SK-N-SH (cell line): ENCODE measurements at regions not wholly inside any gene's neighbourhood (a gene's known extent, or its start where the extent isn't known, plus 50 kb on each side); places are given as distances from the start of the nearest gene placed in this dataset.

ENCODE experiments used
- CTCF ChIA-PET: fragments of 300-600, 350-600 bp; formaldehyde crosslinking; extraction: SDS; loops from one replicate; lab custom pipeline; 2021; lab: Yijun Ruan, JAX
- POLR2A ChIA-PET: fragments of 350-600 bp; sonication (Branson Sonifier 250); formaldehyde crosslinking; extraction: SDS; loops from one replicate; lab custom pipeline; 2020; ENCODE audit warnings: antibody characterized with exemption, inconsistent platforms; lab: Yijun Ruan, JAX
- DNase-seq: peaks from one replicate; pipeline ENCODE4 v3.0.0; 2012
- H2AFZ ChIP-seq: fragments of 200-600 bp; sonication (generic); 2 replicates; pipeline ENCODE4 v1.8.1; 2016; ENCODE audit warnings: antibody characterized with exemption, mild to moderate bottlenecking, low read depth
- H3F3A ChIP-seq: fragments of 200-600 bp; sonication (generic); replicated peaks from 2 replicates; pipeline ENCODE3; 2016; ENCODE audit warnings: antibody characterized with exemption, mild to moderate bottlenecking; ENCODE audit not compliant: insufficient read depth
- H3K27ac ChIP-seq, 2 experiments: fragments of 200-500 bp in 1 of 2; fragments of 200-600 bp in 1 of 2; sonication (Bioruptor generic) in 1 of 2; sonication (generic), shearing (Covaris generic) in 1 of 2; 2 replicates each; pipeline versions ENCODE4 v1.5.1 to v1.6.1; 2014 to 2016; ENCODE audit warnings: low read depth in 2 of 2, inconsistent platforms in 1 of 2, low read length in 1 of 2, mild to moderate bottlenecking in 1 of 2, mixed read lengths in 1 of 2
- H3K27me3 ChIP-seq: fragments of 200-600 bp; sonication (generic), shearing (Covaris generic); 2 replicates; pipeline ENCODE4 v1.6.1; 2016; ENCODE audit warnings: mixed run types; ENCODE audit not compliant: insufficient read depth
- H3K36me3 ChIP-seq, 2 experiments: fragments of 200-500 bp in 1 of 2; fragments of 200-600 bp in 1 of 2; sonication (Bioruptor generic) in 1 of 2; sonication (generic) in 1 of 2; replicated peaks in 1 of 2; 2 replicates each; pipeline versions ENCODE3 to v1.5.1; 2014 to 2016; ENCODE audit warnings: low read length in 1 of 2, mild to moderate bottlenecking in 1 of 2; ENCODE audit not compliant: insufficient read depth in 2 of 2, control insufficient read depth in 1 of 2
- H3K4me1 ChIP-seq, 2 experiments: fragments of 200-500 bp in 1 of 2; fragments of 200-600 bp in 1 of 2; sonication (Bioruptor generic) in 1 of 2; sonication (generic), shearing (Covaris generic) in 1 of 2; 2 replicates each; pipeline versions ENCODE4 v1.5.1 to v1.6.1; 2014 to 2016; ENCODE audit warnings: low read depth in 1 of 2, low read length in 1 of 2, mixed run types in 1 of 2; ENCODE audit not compliant: insufficient read depth in 2 of 2, control insufficient read depth in 1 of 2
- H3K4me2 ChIP-seq: fragments of 200-600 bp; sonication (generic), shearing (Covaris generic); 2 replicates; pipeline ENCODE4 v1.6.1; 2017; ENCODE audit warnings: mixed run types
- H3K4me3 ChIP-seq, 2 experiments: fragments of 200-500 bp in 1 of 2; fragments of 200-600 bp in 1 of 2; sonication (Bioruptor generic) in 1 of 2; sonication (generic), shearing (Covaris generic) in 1 of 2; 2 replicates each; pipeline versions ENCODE4 v1.5.1 to v1.8.1; 2014 to 2016; ENCODE audit warnings: low read depth in 2 of 2, inconsistent platforms in 1 of 2, low read length in 1 of 2, mild to moderate bottlenecking in 1 of 2, mixed read lengths in 1 of 2, moderate library complexity in 1 of 2
- H3K79me2 ChIP-seq: fragments of 200-600 bp; sonication (generic); 2 replicates; pipeline ENCODE4 v1.8.1; 2017; ENCODE audit warnings: mild to moderate bottlenecking; ENCODE audit not compliant: insufficient read depth
- H3K9ac ChIP-seq: fragments of 200-600 bp; sonication (generic); 2 replicates; pipeline ENCODE4 v1.6.1; 2017; ENCODE audit warnings: mixed run types
- H3K9me2 ChIP-seq: fragments of 200-600 bp; sonication (generic); 2 replicates; pipeline ENCODE4 v1.6.1; 2017; ENCODE audit warnings: mixed run types
- H3K9me3 ChIP-seq: fragments of 200-600 bp; sonication (generic); 2 replicates; pipeline ENCODE4 v1.6.1; 2017; ENCODE audit warnings: mixed run types, mild to moderate bottlenecking, moderate library complexity
- H4K20me1 ChIP-seq: fragments of 200-600 bp; sonication (generic); 2 replicates; pipeline ENCODE4 v1.6.1; 2017; ENCODE audit warnings: mild to moderate bottlenecking, mixed run types; ENCODE audit not compliant: insufficient read depth
- CHD2 ChIP-seq: fragments of 150-350 bp; IDR thresholded peaks from 2 replicates; pipeline ENCODE4 v1.6.1; 2018; ENCODE audit warnings: low read length; ENCODE audit not compliant: partially characterized antibody
- EP300 ChIP-seq, 2 experiments: IDR thresholded peaks; 2 replicates each; pipeline versions ENCODE4 v1.4.0 to v1.6.1; 2012; ENCODE audit warnings: borderline replicate concordance in 1 of 2, low read depth in 1 of 2, low read length in 1 of 2
- EZH2phosphoT487 ChIP-seq: fragments of 200-600 bp; sonication (generic); IDR thresholded peaks from 2 replicates; pipeline ENCODE4 v1.6.1; 2017; ENCODE audit warnings: low read depth, mixed run types, mild to moderate bottlenecking, antibody characterized with exemption, moderate library complexity, borderline replicate concordance
- FOXM1 ChIP-seq: IDR thresholded peaks from 2 replicates; pipeline ENCODE4 v1.4.0; 2012; ENCODE audit warnings: low read depth, mild to moderate bottlenecking
- GABPA ChIP-seq: IDR thresholded peaks from 2 replicates; pipeline ENCODE4 v1.4.0; 2012; ENCODE audit warnings: low read depth, mild to moderate bottlenecking
- GATA2 ChIP-seq: sonication (generic); formaldehyde crosslinking; IDR thresholded peaks from 2 replicates; pipeline ENCODE4 v1.5.0; 2020; ENCODE audit warnings: mild to moderate bottlenecking, missing genetic modification reagents
- JUND ChIP-seq: IDR thresholded peaks from 2 replicates; pipeline ENCODE4 v1.4.0; 2012
- NRF1 ChIP-seq: IDR thresholded peaks from 2 replicates; pipeline ENCODE4 v1.6.1; 2012; ENCODE audit warnings: low read depth, mild to moderate bottlenecking, low read length
- POLR2AphosphoS5 ChIP-seq: IDR thresholded peaks from 2 replicates; pipeline ENCODE4 v1.6.1; 2012; ENCODE audit warnings: low read depth, low read length
- RAD21 ChIP-seq: IDR thresholded peaks from 2 replicates; pipeline ENCODE4 v1.6.1; 2012; ENCODE audit warnings: mild to moderate bottlenecking, low read length
- RCOR1 ChIP-seq: fragments of 150-350 bp; IDR thresholded peaks from 2 replicates; pipeline ENCODE4 v1.6.1; 2017; ENCODE audit warnings: antibody characterized with exemption, low read length
- RFX5 ChIP-seq: IDR thresholded peaks from 2 replicates; pipeline ENCODE4 v1.6.1; 2012; ENCODE audit warnings: mild to moderate bottlenecking, improper control_type of control experiment, low read length
- SIN3A ChIP-seq: IDR thresholded peaks from 2 replicates; pipeline ENCODE4 v1.6.1; 2012; ENCODE audit warnings: low read depth, mild to moderate bottlenecking, low read length, moderate library complexity, borderline replicate concordance
- TCF12 ChIP-seq: IDR thresholded peaks from 2 replicates; pipeline ENCODE4 v1.4.0; 2012
- YY1 ChIP-seq: IDR thresholded peaks from 2 replicates; pipeline ENCODE4 v1.4.0; 2012; ENCODE audit warnings: low read depth, mild to moderate bottlenecking
- WGBS: methylation state at CpG from one replicate; pipeline ENCODE4 v1.1.6; 2017; ENCODE audit warnings: low lambda C conversion rate; 5-methylcytosine and 5-hydroxymethylcytosine counted together
- TF ChIP-seq, protein P1 (sequence below): IDR thresholded peaks from 2 replicates; pipeline ENCODE4; 2012
- TF ChIP-seq, protein P2 (sequence below): fragments of 150-350 bp; IDR thresholded peaks from 2 replicates; pipeline ENCODE4 v1.6.1; 2017; ENCODE audit warnings: antibody characterized with exemption, low read length, low read depth, borderline replicate concordance
- TF ChIP-seq, protein P3 (sequence below): IDR thresholded peaks from 2 replicates; pipeline ENCODE4 v1.4.0; 2012; ENCODE audit warnings: low read depth, borderline replicate concordance
- TF ChIP-seq, protein P4 (sequence below): fragments of 200-600 bp; sonication (generic); IDR thresholded peaks from 2 replicates; pipeline ENCODE4 v1.6.1; 2017; ENCODE audit warnings: antibody characterized with exemption, mild to moderate bottlenecking, moderate library complexity

DNA sequence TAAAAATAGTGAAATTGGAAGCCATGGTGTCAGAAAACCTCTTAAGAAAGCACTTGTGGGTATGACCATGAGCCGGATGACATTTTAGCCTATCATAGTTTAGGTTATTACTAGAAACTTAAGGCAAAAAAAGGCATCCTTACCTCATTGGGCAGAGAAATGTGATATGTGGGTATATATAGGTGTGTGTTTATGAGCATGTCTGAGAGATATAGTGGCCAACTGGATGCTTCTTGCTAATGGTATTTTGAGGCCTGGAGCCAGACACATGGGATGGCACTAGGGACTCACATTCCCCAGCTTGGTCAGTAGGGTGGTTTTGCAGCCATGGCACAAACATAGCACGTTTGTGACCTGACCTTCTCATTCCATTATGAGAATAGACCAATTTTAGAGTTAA lies 295.6 kb upstream of the MEF2C start:
- no peaks in the 10 kb centered on the region for H3K4me1 ChIP-seq
- no peaks in the 10 kb centered on the region for H3K9me3 ChIP-seq
- H3K27me3 ChIP-seq = no peaks in the 10 kb centered on the region
- H2AFZ ChIP-seq = no peak overlapping the region
- ChIA-PET POLR2A (no interaction called here), CTCF (interaction anchor here (1.4 kb wide), 1 partner anchor 451 kb away, joined by 3 read pairs; no protein-coding TSS in a partner anchor)
- H3K9ac ChIP-seq = no peak overlapping the region
- H3K36me3 ChIP-seq = no peaks in the 10 kb centered on the region
- H3K4me3 ChIP-seq = no peak overlapping the region
- no peaks in the 10 kb centered on the region for H3K79me2 ChIP-seq
- H4K20me1 ChIP-seq = no peaks in the 10 kb centered on the region
- H3F3A ChIP-seq = no peaks in the 10 kb centered on the region
- no peak overlapping the region for H3K27ac ChIP-seq
- no peaks in the 10 kb centered on the region for H3K9me2 ChIP-seq
- DNase-seq = no peak
- H3K4me2 ChIP-seq = no peak overlapping the region
- TF ChIP-seq EZH2phosphoT487 (no peak), CHD2 (no peak), RFX5 (no peak), POLR2AphosphoS5 (no peak), YY1 (no peak), RAD21 (no peak), GATA2 (CRISPR knock-in tag) (no peak), SIN3A (no peak), TCF12 (no peak), RCOR1 (no peak)
- TF ChIP-seq, protein P1, sequence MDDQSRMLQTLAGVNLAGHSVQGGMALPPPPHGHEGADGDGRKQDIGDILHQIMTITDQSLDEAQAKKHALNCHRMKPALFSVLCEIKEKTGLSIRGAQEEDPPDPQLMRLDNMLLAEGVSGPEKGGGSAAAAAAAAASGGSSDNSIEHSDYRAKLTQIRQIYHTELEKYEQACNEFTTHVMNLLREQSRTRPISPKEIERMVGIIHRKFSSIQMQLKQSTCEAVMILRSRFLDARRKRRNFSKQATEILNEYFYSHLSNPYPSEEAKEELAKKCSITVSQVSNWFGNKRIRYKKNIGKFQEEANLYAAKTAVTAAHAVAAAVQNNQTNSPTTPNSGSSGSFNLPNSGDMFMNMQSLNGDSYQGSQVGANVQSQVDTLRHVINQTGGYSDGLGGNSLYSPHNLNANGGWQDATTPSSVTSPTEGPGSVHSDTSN = no peak
- WGBS = 41% methylated on average over 2 of the region's 2 CpGs

DNA sequence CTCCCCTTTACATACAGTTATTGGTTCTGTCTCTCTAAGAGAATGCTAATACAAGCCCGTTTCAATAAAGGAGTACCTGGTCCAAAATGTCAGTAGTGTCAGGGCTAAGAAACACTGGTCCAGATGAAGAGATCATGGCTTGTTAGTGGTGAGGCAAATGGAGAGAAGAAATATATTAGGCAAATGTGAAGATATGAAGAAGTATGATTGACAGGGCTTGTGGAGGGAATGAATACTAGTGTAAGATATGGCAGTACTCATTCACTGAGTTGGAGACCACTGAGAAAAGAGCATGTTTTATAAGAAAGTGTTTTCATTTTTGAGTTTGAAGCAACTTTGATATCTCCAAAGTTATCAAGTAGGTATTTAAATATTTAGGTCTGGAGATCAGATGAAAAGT lies 290.5 kb upstream of the MEF2C start:
- no peak overlapping the region for H3K4me2 ChIP-seq
- no peak overlapping the region for H3K27ac ChIP-seq
- no peaks in the 10 kb centered on the region for H3F3A ChIP-seq
- no peaks in the 10 kb centered on the region for H3K79me2 ChIP-seq
- no peaks in the 10 kb centered on the region for H3K9me3 ChIP-seq
- H3K36me3 ChIP-seq = no peaks in the 10 kb centered on the region
- H3K9ac ChIP-seq = no peak overlapping the region
- ChIA-PET POLR2A (no interaction called here), CTCF (no interaction called here)
- 54% methylated on average over 1 of the region's 1 CpG for WGBS
- H3K9me2 ChIP-seq = no peaks in the 10 kb centered on the region
- no peak overlapping the region for H3K4me3 ChIP-seq
- H3K27me3 ChIP-seq = no peaks in the 10 kb centered on the region
- no peaks in the 10 kb centered on the region for H4K20me1 ChIP-seq
- no peak for TF ChIP-seq FOXM1
- TF ChIP-seq, all 33 proteins: peak for 0
- Histone ChIP-seq H2AFZ (no peak overlapping the region), H3K4me1 (no peaks in the 10 kb centered on the region)
- DNase-seq = no peak

DNA sequence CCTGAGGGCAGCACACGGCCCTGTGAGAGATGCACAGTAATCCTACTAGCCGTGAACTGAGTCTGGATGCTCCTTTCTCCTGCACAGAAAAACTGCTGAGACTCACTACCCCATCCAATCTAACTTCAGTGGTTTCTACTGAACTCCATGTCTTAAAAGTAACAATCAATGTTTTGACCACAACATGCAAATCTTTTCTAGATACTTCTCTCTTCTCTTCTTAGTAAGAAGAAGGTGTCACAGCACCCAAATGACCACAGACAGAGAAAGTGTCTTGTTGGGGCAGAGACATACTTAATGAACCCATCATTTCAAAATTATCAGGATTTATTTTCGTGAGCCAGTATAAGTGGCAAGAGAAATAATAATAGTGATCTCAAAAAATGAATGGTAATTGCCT lies 285.8 kb upstream of the MEF2C start:
- Histone ChIP-seq H3K79me2 (no peaks in the 10 kb centered on the region), H3K27me3 (no peaks in the 10 kb centered on the region), H3K4me3 (no peak overlapping the region), H3F3A (no peaks in the 10 kb centered on the region), H4K20me1 (no peaks in the 10 kb centered on the region), H3K27ac (no peak overlapping the region), H3K9me3 (no peaks in the 10 kb centered on the region), H3K36me3 (no peaks in the 10 kb centered on the region), H3K4me1 (peaks cover 0 to 3% of the 10 kb centered on the region in 2 experiments; a peak in 1 of 4 replicates), H3K9ac (no peak overlapping the region), H3K4me2 (no peak overlapping the region), H2AFZ (no peak overlapping the region), H3K9me2 (no peaks in the 10 kb centered on the region)
- DNase-seq = no peak
- ChIA-PET CTCF (no interaction called here), POLR2A (no interaction called here)
- 42% methylated on average over 3 of the region's 3 CpGs for WGBS
- TF ChIP-seq EP300 (IDR thresholded peaks at IDR 0.05; ENCODE audit: borderline replicate concordance in 1 of 2, low read depth in 1 of 2, low read length in 1 of 2) (no peak), GABPA (no peak), EZH2phosphoT487 (no peak), NRF1 (no peak), GATA2 (CRISPR knock-in tag) (no peak), JUND (no peak), SIN3A (no peak), RCOR1 (no peak)
- TF ChIP-seq, protein P2, sequence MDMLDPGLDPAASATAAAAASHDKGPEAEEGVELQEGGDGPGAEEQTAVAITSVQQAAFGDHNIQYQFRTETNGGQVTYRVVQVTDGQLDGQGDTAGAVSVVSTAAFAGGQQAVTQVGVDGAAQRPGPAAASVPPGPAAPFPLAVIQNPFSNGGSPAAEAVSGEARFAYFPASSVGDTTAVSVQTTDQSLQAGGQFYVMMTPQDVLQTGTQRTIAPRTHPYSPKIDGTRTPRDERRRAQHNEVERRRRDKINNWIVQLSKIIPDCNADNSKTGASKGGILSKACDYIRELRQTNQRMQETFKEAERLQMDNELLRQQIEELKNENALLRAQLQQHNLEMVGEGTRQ = no peak
- TF ChIP-seq, protein P3, sequence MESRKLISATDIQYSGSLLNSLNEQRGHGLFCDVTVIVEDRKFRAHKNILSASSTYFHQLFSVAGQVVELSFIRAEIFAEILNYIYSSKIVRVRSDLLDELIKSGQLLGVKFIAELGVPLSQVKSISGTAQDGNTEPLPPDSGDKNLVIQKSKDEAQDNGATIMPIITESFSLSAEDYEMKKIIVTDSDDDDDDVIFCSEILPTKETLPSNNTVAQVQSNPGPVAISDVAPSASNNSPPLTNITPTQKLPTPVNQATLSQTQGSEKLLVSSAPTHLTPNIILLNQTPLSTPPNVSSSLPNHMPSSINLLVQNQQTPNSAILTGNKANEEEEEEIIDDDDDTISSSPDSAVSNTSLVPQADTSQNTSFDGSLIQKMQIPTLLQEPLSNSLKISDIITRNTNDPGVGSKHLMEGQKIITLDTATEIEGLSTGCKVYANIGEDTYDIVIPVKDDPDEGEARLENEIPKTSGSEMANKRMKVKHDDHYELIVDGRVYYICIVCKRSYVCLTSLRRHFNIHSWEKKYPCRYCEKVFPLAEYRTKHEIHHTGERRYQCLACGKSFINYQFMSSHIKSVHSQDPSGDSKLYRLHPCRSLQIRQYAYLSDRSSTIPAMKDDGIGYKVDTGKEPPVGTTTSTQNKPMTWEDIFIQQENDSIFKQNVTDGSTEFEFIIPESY = no peak
- TF ChIP-seq, protein P4, sequence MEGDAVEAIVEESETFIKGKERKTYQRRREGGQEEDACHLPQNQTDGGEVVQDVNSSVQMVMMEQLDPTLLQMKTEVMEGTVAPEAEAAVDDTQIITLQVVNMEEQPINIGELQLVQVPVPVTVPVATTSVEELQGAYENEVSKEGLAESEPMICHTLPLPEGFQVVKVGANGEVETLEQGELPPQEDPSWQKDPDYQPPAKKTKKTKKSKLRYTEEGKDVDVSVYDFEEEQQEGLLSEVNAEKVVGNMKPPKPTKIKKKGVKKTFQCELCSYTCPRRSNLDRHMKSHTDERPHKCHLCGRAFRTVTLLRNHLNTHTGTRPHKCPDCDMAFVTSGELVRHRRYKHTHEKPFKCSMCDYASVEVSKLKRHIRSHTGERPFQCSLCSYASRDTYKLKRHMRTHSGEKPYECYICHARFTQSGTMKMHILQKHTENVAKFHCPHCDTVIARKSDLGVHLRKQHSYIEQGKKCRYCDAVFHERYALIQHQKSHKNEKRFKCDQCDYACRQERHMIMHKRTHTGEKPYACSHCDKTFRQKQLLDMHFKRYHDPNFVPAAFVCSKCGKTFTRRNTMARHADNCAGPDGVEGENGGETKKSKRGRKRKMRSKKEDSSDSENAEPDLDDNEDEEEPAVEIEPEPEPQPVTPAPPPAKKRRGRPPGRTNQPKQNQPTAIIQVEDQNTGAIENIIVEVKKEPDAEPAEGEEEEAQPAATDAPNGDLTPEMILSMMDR = no peak
